Endothelial cell of umbilical vein (primary cell): ENCODE measurements at regions not wholly inside any gene's neighbourhood (a gene's known extent, or its start where the extent isn't known, plus 50 kb on each side); places are given as distances from the start of the nearest gene placed in this dataset.
"Not testable (repeated sequence)": the region's sequence is repeated elsewhere in the genome, so short reads cannot be mapped to it uniquely, and the experiment has no call there.

Source experiments
- BruUV-seq: library from RNA; stranded (reverse); fragments of 400-500 nt; replicated peaks from 2 replicates; lab custom pipeline; 2021; lab: Mats Ljungman, UMichigan
- CTCF ChIA-PET: fragments of 300-600, 350-600 bp; sonication (Branson Sonifier 250); formaldehyde crosslinking; loops from one replicate; lab custom pipeline; 2021; ENCODE audit warnings: antibody characterized with exemption, inconsistent platforms; lab: Charles Lee
- POLR2A ChIA-PET: fragments of 300-600, 350-600 bp; sonication (Branson Sonifier 250); formaldehyde crosslinking; loops from one replicate; lab custom pipeline; 2021; ENCODE audit warnings: antibody characterized with exemption, inconsistent platforms; lab: Charles Lee
- DNase-seq: peaks from one replicate; pipeline ENCODE4 v3.0.0-alpha.2; 2011; ENCODE audit warnings: low read depth, low spot score
- FAIRE-seq: peaks from 2 replicates; lab custom pipeline; 2011; peaks lifted over from hg19 to GRCh38; lab: Jason Lieb, UNC
- H2AFZ ChIP-seq: 2 replicates; pipeline ENCODE4 v1.6.0; 2012; ENCODE audit warnings: low read depth, low read length, control low read depth, inconsistent platforms
- H3K27ac ChIP-seq: 2 replicates; pipeline ENCODE4 v1.5.1; 2011; ENCODE audit warnings: low read depth, mild to moderate bottlenecking, control low read depth, low read length, moderate library complexity; ENCODE audit not compliant: insufficient read depth
- H3K27me3 ChIP-seq, 2 experiments: 2 replicates each; pipeline versions ENCODE4 v1.6.0 to v1.6.1; 2011; ENCODE audit warnings: low read length in 2 of 2, mixed read lengths in 1 of 2; ENCODE audit not compliant: control insufficient read depth in 2 of 2, insufficient read depth in 2 of 2
- H3K36me3 ChIP-seq, 2 experiments: 2 replicates in 1 of 2; 3 replicates in 1 of 2; pipeline ENCODE4 v1.5.1; 2011; ENCODE audit warnings: low read length in 2 of 2, mild to moderate bottlenecking in 1 of 2, moderate library complexity in 1 of 2; ENCODE audit not compliant: control insufficient read depth in 2 of 2, insufficient read depth in 2 of 2; ENCODE audit errors: extremely low read depth in 1 of 2
- H3K4me1 ChIP-seq: 3 replicates; pipeline ENCODE4 v1.5.1; 2011; ENCODE audit warnings: mild to moderate bottlenecking, low read length; ENCODE audit not compliant: control insufficient read depth, insufficient read depth; ENCODE audit errors: extremely low read depth
- H3K4me2 ChIP-seq: 2 replicates; pipeline ENCODE4 v1.6.1; 2011; ENCODE audit warnings: low read length, control low read depth, mixed read lengths; ENCODE audit not compliant: insufficient read depth
- H3K4me3 ChIP-seq, 3 experiments: fragments of 200-600 bp in 1 of 3; sonication (generic), shearing (Covaris generic) in 1 of 3; replicated peaks in 1 of 3; 2 replicates each; pipeline ENCODE4 v1.5.1; 2011 to 2016; ENCODE audit warnings: control low read depth in 3 of 3, low read length in 3 of 3, mild to moderate bottlenecking in 2 of 3, inconsistent platforms in 1 of 3, low read depth in 1 of 3, moderate library complexity in 1 of 3; ENCODE audit not compliant: insufficient read depth in 1 of 3
- H3K79me2 ChIP-seq: 2 replicates; pipeline ENCODE4 v1.6.0; 2012; ENCODE audit warnings: low read length, inconsistent platforms; ENCODE audit not compliant: control insufficient read depth, insufficient read depth
- H3K9ac ChIP-seq: replicated peaks from 2 replicates; pipeline ENCODE3; 2011; ENCODE audit warnings: low read length, control low read depth; ENCODE audit not compliant: insufficient read depth; ENCODE audit errors: extremely low read depth
- H3K9me1 ChIP-seq: replicated peaks from 3 replicates; pipeline ENCODE4 v1.6.0; 2011; ENCODE audit warnings: mild to moderate bottlenecking, low read length; ENCODE audit not compliant: control insufficient read depth, insufficient read depth; ENCODE audit errors: extremely low read depth
- H3K9me3 ChIP-seq: replicated peaks from 2 replicates; pipeline ENCODE4 v1.5.1; 2012; ENCODE audit warnings: low read length, inconsistent platforms; ENCODE audit not compliant: control insufficient read depth, insufficient read depth
- H4K20me1 ChIP-seq: replicated peaks from 2 replicates; pipeline ENCODE3; 2011; ENCODE audit warnings: mild to moderate bottlenecking, low read length; ENCODE audit not compliant: control insufficient read depth, insufficient read depth; ENCODE audit errors: extremely low read depth
- CTCF ChIP-seq, 2 donors: IDR thresholded peaks; 1 replicate in 1 of 2; 2 replicates in 1 of 2; pipeline ENCODE4 v1.5.1; 2011; ENCODE audit warnings: low read length in 2 of 2, mild to moderate bottlenecking in 2 of 2, moderate library complexity in 2 of 2, control low read depth in 1 of 2, inconsistent platforms in 1 of 2, low read depth in 1 of 2; ENCODE audit not compliant: insufficient read depth in 1 of 2; ENCODE audit errors: extremely low read depth in 1 of 2
- EZH2 ChIP-seq: IDR thresholded peaks from 2 replicates; pipeline ENCODE4 v1.6.1; 2012; ENCODE audit warnings: borderline replicate concordance, low read depth, mild to moderate bottlenecking, moderate library complexity, low read length, inconsistent platforms; ENCODE audit not compliant: severe bottlenecking
- FOS ChIP-seq: IDR thresholded peaks from 2 replicates; pipeline ENCODE4 v1.6.1; 2011; ENCODE audit warnings: mild to moderate bottlenecking, low read length, moderate library complexity, borderline replicate concordance; ENCODE audit not compliant: insufficient read depth
- GATA2 ChIP-seq: IDR thresholded peaks from 2 replicates; pipeline ENCODE4 v1.7.0; 2011; ENCODE audit warnings: low read depth, mild to moderate bottlenecking, moderate library complexity, mixed read lengths, low read length; ENCODE audit not compliant: insufficient read length, insufficient read depth
- JUN ChIP-seq: IDR thresholded peaks from 2 replicates; pipeline ENCODE4 v1.6.1; 2011; ENCODE audit warnings: borderline replicate concordance, low read depth; ENCODE audit not compliant: insufficient read length, insufficient read depth
- MYC ChIP-seq: IDR thresholded peaks from one replicate; pipeline ENCODE4 v1.6.1; 2011; ENCODE audit warnings: mild to moderate bottlenecking, low read depth, low read length
- POLR2A ChIP-seq: IDR thresholded peaks from 2 replicates; pipeline ENCODE4 v1.6.1; 2012; ENCODE audit warnings: low read depth, mild to moderate bottlenecking, control low read depth, low read length
- POLR2AphosphoS5 ChIP-seq: IDR thresholded peaks from 2 replicates; pipeline ENCODE4 v1.6.1; 2012; ENCODE audit warnings: low read depth, mild to moderate bottlenecking, control low read depth, low read length, moderate library complexity; ENCODE audit not compliant: insufficient read depth
- dilution Hi-C: fragments of 300-500 bp; cut with MboI; formaldehyde crosslinking; loops from one replicate; pipeline ENCODE4 v1.15.0; 2019; ENCODE audit warnings: low sequenced_read_pairs; ENCODE audit not compliant: extremely low pct_ligation_motif_present
- intact Hi-C: fragments of 100-400 bp; cut with micrococcal nuclease; formaldehyde crosslinking; loops from one replicate; pipeline ENCODE4 v1.10.0; 2022
- TF ChIP-seq, protein P1 (sequence below): IDR thresholded peaks from 2 replicates; pipeline ENCODE4 v1.6.1; 2011; ENCODE audit not compliant: insufficient read depth, insufficient read length

DNA sequence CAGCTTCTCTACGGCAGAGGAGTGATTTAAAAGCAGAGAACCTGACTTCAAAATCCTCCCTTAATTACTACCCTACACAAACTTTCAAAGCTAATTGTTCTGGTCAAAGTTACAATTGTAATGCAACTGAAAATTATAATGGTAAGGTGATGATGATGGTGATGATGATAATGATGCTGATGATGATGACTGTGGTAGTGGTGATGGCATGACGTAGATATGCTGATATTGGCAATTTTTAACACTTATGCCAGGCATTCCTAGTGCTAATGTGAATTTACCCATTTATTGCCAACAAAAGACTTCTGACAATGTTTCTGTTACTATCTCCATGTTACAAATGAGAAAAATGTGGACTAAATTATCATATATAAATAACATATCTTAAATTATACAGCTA lies 1831.1 kb downstream of the LRRC4C start:
- no peak overlapping the region for H3K4me3 ChIP-seq

GRCh38 chr11:39620309-39620708 lies 1839.1 kb downstream of the LRRC4C start:
- CTCF ChIA-PET, POLR2A ChIA-PET, intact Hi-C loops: not testable (repeated sequence)

More for the DNA sequence above, 1831.1 kb downstream of the LRRC4C start:
- dilution Hi-C loops = no loop called here
- H3K36me3 ChIP-seq = no peaks in the 10 kb centered on the region
- CTCF ChIA-PET = no interaction called here
- no peak overlapping the region for H2AFZ ChIP-seq
- no peak for FAIRE-seq
- no TSS peak for BruUV-seq
- no peaks in the 10 kb centered on the region for H3K79me2 ChIP-seq
- no peaks in the 10 kb centered on the region for H3K27me3 ChIP-seq
- no peak overlapping the region for H3K4me2 ChIP-seq
- no peaks in the 10 kb centered on the region for H3K4me1 ChIP-seq
- no peak overlapping the region for H3K27ac ChIP-seq
- no peak for DNase-seq
- TF ChIP-seq FOS = no peak
- POLR2A ChIA-PET = no interaction called here
- H3K9ac ChIP-seq = no peak overlapping the region
- intact Hi-C loops = no loop called here
- H4K20me1 ChIP-seq = no peaks in the 10 kb centered on the region
- H3K9me3 ChIP-seq = no peaks in the 10 kb centered on the region
- H3K9me1 ChIP-seq = no peaks in the 10 kb centered on the region

DNA sequence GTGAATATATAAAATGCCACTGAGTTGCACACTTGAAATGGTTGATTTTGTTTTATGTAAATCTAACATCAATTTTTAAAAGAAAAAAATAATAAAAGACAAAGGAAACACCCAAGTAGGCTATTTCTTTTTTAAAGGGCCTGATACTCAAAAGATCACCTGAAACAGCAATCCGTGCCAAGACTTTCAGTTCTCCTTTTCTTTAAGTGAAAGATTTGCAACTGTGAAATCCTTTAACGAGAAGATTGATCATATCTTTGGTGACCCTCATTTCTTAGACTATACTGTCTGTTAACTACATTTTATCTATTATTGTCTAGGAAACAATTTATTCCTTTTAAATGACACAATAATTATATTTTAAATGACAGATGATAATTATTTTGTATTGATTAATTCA lies 1841.5 kb downstream of the LRRC4C start:
- dilution Hi-C loops (no loop called here), intact Hi-C loops (no loop called here)
- no peak overlapping the region for H3K27ac ChIP-seq
- H2AFZ ChIP-seq = no peak overlapping the region
- ChIA-PET CTCF (no interaction called here), POLR2A (no interaction called here)
- TF ChIP-seq EZH2 = no peak
- no peak for TF ChIP-seq MYC
- no peak for TF ChIP-seq CTCF (IDR thresholded peaks at IDR 0.05; ENCODE audit: extremely low read depth in 1 of 2, insufficient read depth in 1 of 2, low read depth in 1 of 2, low read length in 2 of 2)
- TF ChIP-seq POLR2A = no peak
- no peak for TF ChIP-seq JUN
- TF ChIP-seq POLR2AphosphoS5 = no peak
- no peak for TF ChIP-seq FOS
- TF ChIP-seq GATA2 = no peak
- TF ChIP-seq, protein P1, sequence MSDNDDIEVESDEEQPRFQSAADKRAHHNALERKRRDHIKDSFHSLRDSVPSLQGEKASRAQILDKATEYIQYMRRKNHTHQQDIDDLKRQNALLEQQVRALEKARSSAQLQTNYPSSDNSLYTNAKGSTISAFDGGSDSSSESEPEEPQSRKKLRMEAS = no peak
- FAIRE-seq (no peak), DNase-seq (no peak)
- H4K20me1 ChIP-seq = no peaks in the 10 kb centered on the region
- no peaks in the 10 kb centered on the region for H3K27me3 ChIP-seq
- no peak overlapping the region for H3K4me3 ChIP-seq
- BruUV-seq = no TSS peak
- H3K9ac ChIP-seq = no peak overlapping the region
- H3K79me2 ChIP-seq = no peaks in the 10 kb centered on the region
- no peaks in the 10 kb centered on the region for H3K36me3 ChIP-seq
- no peaks in the 10 kb centered on the region for H3K9me1 ChIP-seq
- no peak overlapping the region for H3K4me2 ChIP-seq
- peaks cover 2% of the 10 kb centered on the region for H3K9me3 ChIP-seq
- no peaks in the 10 kb centered on the region for H3K4me1 ChIP-seq

More at GRCh38 chr11:39620309-39620708, 1839.1 kb downstream of the LRRC4C start:
- H4K20me1 ChIP-seq, dilution Hi-C loops, H3K27me3 ChIP-seq, DNase-seq, H3K27ac ChIP-seq, H3K9me3 ChIP-seq, H2AFZ ChIP-seq, H3K36me3 ChIP-seq, BruUV-seq, H3K4me2 ChIP-seq, H3K79me2 ChIP-seq, H3K9ac ChIP-seq, H3K4me1 ChIP-seq, FAIRE-seq, H3K9me1 ChIP-seq, H3K4me3 ChIP-seq: not testable (repeated sequence)
